ENCODE measurements at regions not wholly inside any gene's neighbourhood (a gene's known extent, or its start where the extent isn't known, plus 50 kb on each side); places are given as distances from the start of the nearest gene placed in this dataset.

- ATAC-seq, result no peak
- WGBS (ENCODE audit: insufficient coverage), result 81% methylated on average over 3 of the region's 4 CpGs
These were observed 138.8 kb upstream of the ATP2B2 start for GRCh38 chr3:10644189-10644588.

GRCh38 chr3:10645800-10646199 is 140.4 kb upstream of the ATP2B2 start:
- H3K27ac Mint-ChIP-seq, result no peak overlapping the region
- DNase-seq (no peak), ATAC-seq (no peak)
- H3K4me1 Mint-ChIP-seq, result no peaks in the 10 kb centered on the region
- no peaks in the 10 kb centered on the region for H3K36me3 Mint-ChIP-seq
- H3K27me3 ChIP-seq (ENCODE audit: control insufficient read depth, insufficient read depth, low read length), result no peaks in the 10 kb centered on the region
- H3K4me3 ChIP-seq (ENCODE audit: low read length), result no peak overlapping the region
- WGBS (ENCODE audit: insufficient coverage), result 55% methylated on average over 7 of the region's 7 CpGs
- H3K27ac ChIP-seq (ENCODE audit: low read length), result no peak overlapping the region
- no peaks in the 10 kb centered on the region for H3K9me3 Mint-ChIP-seq
- no peaks in the 10 kb centered on the region for H3K9me3 ChIP-seq (ENCODE audit: control insufficient read depth, insufficient read depth, low read length)
- H3K36me3 ChIP-seq (ENCODE audit: control insufficient read depth, insufficient read depth, low read length), result no peaks in the 10 kb centered on the region
- intact Hi-C loops (cut with micrococcal nuclease), result no loop called here
- no peak for TF ChIP-seq CTCF (IDR thresholded peaks at IDR 0.05)
- peaks cover 12 to 21% of the 10 kb centered on the region in 2 donors for H3K27me3 Mint-ChIP-seq (ENCODE audit: low read depth in 2 of 2)
- H3K4me1 ChIP-seq (ENCODE audit: control insufficient read depth, insufficient read depth, low read length), result no peaks in the 10 kb centered on the region
- no peak overlapping the region for H3K4me3 Mint-ChIP-seq

More at GRCh38 chr3:10644189-10644588, 138.8 kb upstream of the ATP2B2 start:
- intact Hi-C loops (cut with micrococcal nuclease), result no loop called here
- no peak overlapping the region for H3K27ac ChIP-seq (ENCODE audit: low read length)
- TF ChIP-seq CTCF (IDR thresholded peaks at IDR 0.05), result no peak
- no peaks in the 10 kb centered on the region for H3K27me3 ChIP-seq (ENCODE audit: control insufficient read depth, insufficient read depth, low read length)
- H3K4me1 Mint-ChIP-seq, result no peaks in the 10 kb centered on the region
- H3K4me3 ChIP-seq (ENCODE audit: low read length), result no peak overlapping the region
- no peak for DNase-seq
- no peaks in the 10 kb centered on the region for H3K9me3 Mint-ChIP-seq
- H3K27me3 Mint-ChIP-seq (ENCODE audit: low read depth in 2 of 2), result peaks cover 12 to 37% of the 10 kb centered on the region in 2 donors
- no peaks in the 10 kb centered on the region for H3K36me3 Mint-ChIP-seq
- H3K27ac Mint-ChIP-seq, result no peak overlapping the region
- no peaks in the 10 kb centered on the region for H3K4me1 ChIP-seq (ENCODE audit: control insufficient read depth, insufficient read depth, low read length)
- no peaks in the 10 kb centered on the region for H3K36me3 ChIP-seq (ENCODE audit: control insufficient read depth, insufficient read depth, low read length)
- H3K4me3 Mint-ChIP-seq, result no peak overlapping the region
- H3K9me3 ChIP-seq (ENCODE audit: control insufficient read depth, insufficient read depth, low read length), result no peaks in the 10 kb centered on the region

GRCh38 chr3:10646531-10647335 is 141.3 kb upstream of the ATP2B2 start:
- DNase-seq (no peak), ATAC-seq (no peak)
- Histone ChIP-seq H3K27me3 (ENCODE audit: control insufficient read depth, insufficient read depth, low read length) (no peaks in the 10 kb centered on the region), H3K36me3 (ENCODE audit: control insufficient read depth, insufficient read depth, low read length) (no peaks in the 10 kb centered on the region), H3K4me3 (ENCODE audit: low read length) (no peak overlapping the region), H3K4me1 (ENCODE audit: control insufficient read depth, insufficient read depth, low read length) (no peaks in the 10 kb centered on the region), H3K9me3 (ENCODE audit: control insufficient read depth, insufficient read depth, low read length) (no peaks in the 10 kb centered on the region), H3K27ac (ENCODE audit: low read length) (no peak overlapping the region)
- Mint-ChIP-seq H3K4me3 (no peak overlapping the region), H3K36me3 (no peaks in the 10 kb centered on the region), H3K27me3 (ENCODE audit: low read depth in 2 of 2) (peaks cover 9 to 19% of the 10 kb centered on the region in 2 donors), H3K27ac (no peak overlapping the region), H3K9me3 (peaks cover 0 to 2% of the 10 kb centered on the region in 2 donors), H3K4me1 (no peaks in the 10 kb centered on the region)
- intact Hi-C loops (cut with micrococcal nuclease), result no loop called here
- WGBS (ENCODE audit: insufficient coverage), result 76% methylated on average over 8 of the region's 9 CpGs
- TF ChIP-seq CTCF (IDR thresholded peaks at IDR 0.05), result no peak

GRCh38 chr3:10647376-10647775 is 142.0 kb upstream of the ATP2B2 start:
- no peak overlapping the region for H3K4me3 Mint-ChIP-seq
- no peak overlapping the region for H3K27ac ChIP-seq (ENCODE audit: low read length)
- H3K36me3 Mint-ChIP-seq, result no peaks in the 10 kb centered on the region
- H3K9me3 ChIP-seq (ENCODE audit: control insufficient read depth, insufficient read depth, low read length), result no peaks in the 10 kb centered on the region
- H3K4me1 ChIP-seq (ENCODE audit: control insufficient read depth, insufficient read depth, low read length), result no peaks in the 10 kb centered on the region
- no peaks in the 10 kb centered on the region for H3K36me3 ChIP-seq (ENCODE audit: control insufficient read depth, insufficient read depth, low read length)
- H3K9me3 Mint-ChIP-seq, result peaks cover 0 to 2% of the 10 kb centered on the region in 2 donors
- peaks cover 8 to 19% of the 10 kb centered on the region in 2 donors for H3K27me3 Mint-ChIP-seq (ENCODE audit: low read depth in 2 of 2)
- TF ChIP-seq CTCF (IDR thresholded peaks at IDR 0.05), result no peak
- H3K27ac Mint-ChIP-seq, result no peak overlapping the region
- H3K27me3 ChIP-seq (ENCODE audit: control insufficient read depth, insufficient read depth, low read length), result no peaks in the 10 kb centered on the region
- ATAC-seq (no peak), DNase-seq (no peak)
- H3K4me1 Mint-ChIP-seq, result no peaks in the 10 kb centered on the region
- 93% methylated on average over 5 of the region's 5 CpGs for WGBS (ENCODE audit: insufficient coverage)
- H3K4me3 ChIP-seq (ENCODE audit: low read length), result no peak overlapping the region
- intact Hi-C loops (cut with micrococcal nuclease), result no loop called here
